CD4-positive, alpha-beta memory T cell (primary cell): ENCODE measurements at regions not wholly inside any gene's neighbourhood (a gene's known extent, or its start where the extent isn't known, plus 50 kb on each side); places are given as distances from the start of the nearest gene placed in this dataset.
"Not testable (repeated sequence)": the region's sequence is repeated elsewhere in the genome, so short reads cannot be mapped to it uniquely, and the experiment has no call there.

ENCODE experiments used
- CTCF ChIA-PET: fragments of 350-600 bp; sonication (Branson Sonifier 250); formaldehyde crosslinking; loops from one replicate; lab custom pipeline; 2021; ENCODE audit warnings: inconsistent platforms; ENCODE audit not compliant: partially characterized antibody; lab: Charles Lee
- POLR2A ChIA-PET: fragments of 350-600 bp; sonication (Branson Sonifier 250); formaldehyde crosslinking; loops from one replicate; lab custom pipeline; 2021; ENCODE audit not compliant: partially characterized antibody; lab: Charles Lee
- DNase-seq, 5 donors: peaks; one replicate each; pipeline versions ENCODE4 v3.0.0 to v3.0.0-alpha.2; 2020 to 2022; ENCODE audit warnings: mixed read lengths in 1 of 5
- H3K27ac ChIP-seq: one replicate; pipeline ENCODE4 v1.7.0; 2013; ENCODE audit warnings: low read depth, low read length
- H3K27me3 ChIP-seq: 2 replicates; pipeline ENCODE4 v1.7.0; 2013; ENCODE audit warnings: mild to moderate bottlenecking, low read length, moderate library complexity; ENCODE audit not compliant: insufficient read depth
- H3K36me3 ChIP-seq: 2 replicates; pipeline ENCODE4 v1.7.0; 2013; ENCODE audit warnings: mild to moderate bottlenecking, low read length, moderate library complexity; ENCODE audit not compliant: insufficient read depth
- H3K4me1 ChIP-seq: 2 replicates; pipeline ENCODE4 v1.7.0; 2013; ENCODE audit warnings: mild to moderate bottlenecking, low read length, moderate library complexity; ENCODE audit not compliant: insufficient read depth
- H3K4me3 ChIP-seq, 2 donors: one replicate each; pipeline ENCODE4 v1.7.0; 2013; ENCODE audit warnings: low read length in 2 of 2, mild to moderate bottlenecking in 1 of 2
- H3K9me3 ChIP-seq, 2 donors: one replicate each; pipeline ENCODE4 v1.7.0; 2013; ENCODE audit warnings: low read length in 2 of 2, control low read depth in 1 of 2; ENCODE audit not compliant: control insufficient read depth in 1 of 2
- H3K27ac Mint-ChIP-seq, 7 donors: one replicate each; pipeline ENCODE4 v1.8.0; 2020 to 2021; ENCODE audit warnings: mixed read lengths in 7 of 7, mild to moderate bottlenecking in 6 of 7, inconsistent platforms in 3 of 7, moderate library complexity in 3 of 7
- H3K27me3 Mint-ChIP-seq, 2 donors: one replicate each; pipeline ENCODE4 v1.8.0; 2020 to 2021; ENCODE audit warnings: mixed read lengths in 2 of 2
- H3K36me3 Mint-ChIP-seq, 2 donors: one replicate each; pipeline ENCODE4 v1.8.0; 2020 to 2021; ENCODE audit warnings: mixed read lengths in 2 of 2, inconsistent platforms in 1 of 2, mild to moderate bottlenecking in 1 of 2
- H3K4me1 Mint-ChIP-seq, 4 donors: one replicate each; pipeline ENCODE4 v1.8.0; 2020 to 2021; ENCODE audit warnings: mixed read lengths in 4 of 4, mild to moderate bottlenecking in 1 of 4
- H3K4me3 Mint-ChIP-seq, 8 donors: one replicate each; pipeline ENCODE4 v1.8.0; 2020 to 2021; ENCODE audit warnings: mixed read lengths in 8 of 8, mild to moderate bottlenecking in 7 of 8, moderate library complexity in 6 of 8, inconsistent platforms in 3 of 8
- H3K9me3 Mint-ChIP-seq, 8 donors: one replicate each; pipeline ENCODE4 v1.8.0; 2020 to 2021; ENCODE audit warnings: mixed read lengths in 8 of 8, mild to moderate bottlenecking in 5 of 8, inconsistent platforms in 3 of 8, moderate library complexity in 1 of 8
- intact Hi-C: fragments of 100-400 bp; cut with micrococcal nuclease; formaldehyde crosslinking; loops from one replicate; pipeline ENCODE4 v1.15.1; 2023

DNA sequence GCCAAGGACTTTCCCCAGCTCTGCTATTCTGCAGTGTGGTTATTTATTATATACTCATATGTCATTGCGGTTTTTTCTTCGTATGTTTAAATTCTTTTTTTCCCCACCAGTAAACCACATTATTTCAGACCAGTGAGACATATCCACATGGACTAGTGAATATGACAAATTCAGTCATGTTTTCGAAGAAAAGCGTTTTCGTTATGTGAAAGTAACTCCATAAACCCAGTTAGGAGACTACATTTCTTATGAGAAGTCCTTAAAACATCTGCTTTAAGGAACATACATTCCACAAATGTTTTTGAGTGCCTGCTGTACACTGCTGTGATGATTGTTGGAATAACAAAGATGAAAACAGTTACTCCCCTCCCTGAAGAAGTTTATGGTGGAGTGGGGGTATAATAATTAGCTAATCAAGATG is 591.8 kb upstream of the CLINT1 start:
- Mint-ChIP-seq H3K4me1 (no peaks in the 10 kb centered on the region), H3K36me3 (no peaks in the 10 kb centered on the region), H3K27me3 (peaks cover 1 to 4% of the 10 kb centered on the region in 2 donors), H3K27ac (no peak overlapping the region), H3K9me3 (peaks cover 0 to 10% (median 2%) of the 10 kb centered on the region in 8 donors), H3K4me3 (no peak overlapping the region)
- H3K27me3 ChIP-seq, result no peaks in the 10 kb centered on the region
- H3K4me1 ChIP-seq, result no peaks in the 10 kb centered on the region
- H3K9me3 ChIP-seq, result no peaks in the 10 kb centered on the region
- POLR2A ChIA-PET, result no interaction called here
- intact Hi-C loops, result no loop called here
- no peak for DNase-seq
- H3K27ac ChIP-seq, result no peak overlapping the region
- CTCF ChIA-PET, result interaction anchor here (0.8 kb wide), 1 partner anchor 16 kb away, joined by 3 read pairs; no protein-coding TSS in a partner anchor
- no peak overlapping the region for H3K4me3 ChIP-seq
- H3K36me3 ChIP-seq, result no peaks in the 10 kb centered on the region

DNA sequence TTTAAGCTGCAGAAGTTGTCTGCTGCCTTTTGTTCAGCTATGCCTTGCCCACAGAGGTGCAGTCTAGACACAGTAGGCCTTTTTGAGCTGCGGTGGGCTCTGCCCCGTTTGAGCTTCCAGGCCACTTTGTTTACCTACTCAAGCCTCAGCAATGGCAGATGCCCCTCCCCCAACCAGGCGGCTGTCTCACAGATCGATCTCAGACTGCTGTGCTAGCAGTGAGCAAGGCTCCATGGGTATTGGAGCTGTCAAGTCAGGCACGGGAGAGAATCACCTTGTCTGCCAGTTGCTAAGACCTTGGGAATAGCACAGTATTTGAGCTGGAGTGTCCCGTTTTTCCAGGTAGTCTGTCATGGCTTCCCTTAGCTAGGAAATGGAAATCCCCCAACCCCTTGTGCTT is 587.8 kb upstream of the CLINT1 start:
- H3K27me3 ChIP-seq, CTCF ChIA-PET, H3K9me3 ChIP-seq, DNase-seq, H3K36me3 Mint-ChIP-seq, H3K27ac Mint-ChIP-seq, H3K4me3 Mint-ChIP-seq, POLR2A ChIA-PET, H3K27ac ChIP-seq, intact Hi-C loops, H3K4me1 ChIP-seq, H3K36me3 ChIP-seq, H3K27me3 Mint-ChIP-seq, H3K4me1 Mint-ChIP-seq, H3K4me3 ChIP-seq: not testable (repeated sequence)
- H3K9me3 Mint-ChIP-seq, result peaks cover 0 to 22% (median 15%) of the 10 kb centered on the region in 8 donors

DNA sequence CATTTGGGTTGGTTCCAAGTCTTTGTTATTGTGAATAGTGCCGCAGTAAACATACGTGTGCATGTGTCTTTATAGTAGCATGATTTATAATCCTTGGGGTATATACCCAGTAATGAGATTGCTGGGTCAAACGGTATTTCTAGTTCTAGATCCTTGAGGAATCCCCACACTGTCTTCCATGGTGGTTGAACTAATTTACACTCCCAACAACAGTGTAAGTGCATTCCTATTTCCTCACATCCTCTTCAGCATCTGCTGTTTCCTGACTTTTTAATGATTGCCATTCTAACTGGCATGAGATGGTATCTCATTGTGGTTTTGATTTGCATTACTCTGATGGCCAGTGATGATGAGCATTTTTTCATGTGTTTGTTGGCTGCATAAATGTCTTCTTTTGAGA is 580.3 kb upstream of the CLINT1 start:
- Mint-ChIP-seq H3K9me3 (peaks cover 0 to 14% (median 5%) of the 10 kb centered on the region in 8 donors), H3K4me1 (peaks cover 22 to 29% (median 24%) of the 10 kb centered on the region in 4 donors)
- H3K27me3 ChIP-seq, result not testable (repeated sequence)

DNA sequence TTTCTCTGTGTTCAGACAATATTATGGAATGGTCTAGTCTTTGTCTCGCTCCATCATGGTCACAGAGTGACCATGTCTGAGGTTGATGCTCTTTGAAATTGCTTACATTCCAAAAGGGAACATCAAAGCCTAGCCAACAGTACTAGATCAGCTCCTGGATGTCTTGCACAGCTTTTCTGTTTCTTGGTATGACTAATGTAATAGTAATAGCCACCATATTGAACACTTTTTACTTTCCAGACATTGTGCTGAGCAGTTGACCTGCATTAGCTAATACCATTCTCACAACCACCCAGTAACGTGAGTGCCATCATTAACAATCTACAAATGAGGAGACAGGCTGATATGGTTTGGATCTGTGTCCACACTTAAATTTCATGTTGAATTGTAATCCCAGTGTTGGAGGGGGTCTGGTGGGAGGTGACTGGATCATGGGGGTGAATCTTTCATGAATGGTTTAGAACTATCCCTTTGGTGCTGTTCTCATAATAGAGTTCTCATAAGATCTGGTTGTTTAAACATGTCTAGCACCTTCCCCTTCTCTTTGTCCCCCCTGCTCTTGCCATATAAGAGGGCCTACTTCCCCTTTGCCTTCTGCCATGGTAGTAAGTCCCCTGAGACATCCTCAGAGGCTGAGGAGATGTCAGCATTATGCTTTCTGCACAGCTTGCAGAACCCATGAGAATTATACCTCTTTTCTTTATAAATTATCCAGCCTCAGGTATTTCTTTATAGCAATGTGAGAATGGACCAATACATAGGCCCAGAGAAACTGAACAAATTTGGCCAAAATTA is 577.5 kb upstream of the CLINT1 start:
- H3K27me3 Mint-ChIP-seq, result no peaks in the 10 kb centered on the region
- no peak overlapping the region for H3K4me3 ChIP-seq
- peaks cover 37% of the 10 kb centered on the region for H3K4me1 ChIP-seq
- no peaks in the 10 kb centered on the region for H3K9me3 ChIP-seq
- H3K36me3 Mint-ChIP-seq, result no peaks in the 10 kb centered on the region
- CTCF ChIA-PET, result interaction anchor here (1.3 kb wide), 1 partner anchor 12 kb away, joined by 3 read pairs; no protein-coding TSS in a partner anchor
- POLR2A ChIA-PET, result no interaction called here
- no peak overlapping the region for H3K27ac Mint-ChIP-seq
- no peak for DNase-seq
- intact Hi-C loops, result no loop called here
- peaks cover 0 to 7% (median 0%) of the 10 kb centered on the region in 8 donors for H3K9me3 Mint-ChIP-seq
- no peaks in the 10 kb centered on the region for H3K36me3 ChIP-seq
- H3K4me1 Mint-ChIP-seq, result peaks cover 34 to 42% (median 38%) of the 10 kb centered on the region in 4 donors
- no peak overlapping the region for H3K27ac ChIP-seq
- H3K27me3 ChIP-seq, result no peaks in the 10 kb centered on the region
- H3K4me3 Mint-ChIP-seq, result no peak overlapping the region

More for the DNA sequence above, 580.3 kb upstream of the CLINT1 start:
- POLR2A ChIA-PET, H3K4me3 Mint-ChIP-seq, H3K27me3 Mint-ChIP-seq, H3K36me3 ChIP-seq, H3K36me3 Mint-ChIP-seq, H3K4me3 ChIP-seq, H3K27ac ChIP-seq, CTCF ChIA-PET, H3K9me3 ChIP-seq, DNase-seq, intact Hi-C loops, H3K27ac Mint-ChIP-seq: not testable (repeated sequence)
- H3K4me1 ChIP-seq, result peaks cover 27% of the 10 kb centered on the region

DNA sequence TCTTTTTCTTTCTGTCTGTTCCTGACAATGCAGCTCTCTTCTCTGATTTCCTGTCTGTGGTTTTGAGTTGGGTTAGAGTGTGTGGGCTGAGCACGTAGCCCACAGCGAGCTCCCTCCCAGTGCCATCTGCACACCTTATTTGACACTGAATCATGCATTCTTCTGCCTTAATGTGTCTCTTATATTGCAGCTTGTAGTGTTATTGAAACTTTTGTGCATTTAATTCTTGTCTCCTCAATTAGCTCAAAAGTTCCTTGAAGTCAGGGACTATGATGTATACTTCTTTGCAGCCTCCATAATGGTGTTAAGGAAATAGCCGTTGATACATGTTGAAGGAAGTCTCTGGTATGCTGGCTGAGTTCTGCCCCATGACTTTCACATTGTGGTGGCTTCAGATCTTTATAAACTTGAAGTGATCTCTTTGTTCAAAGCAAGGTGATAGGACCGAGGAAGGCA is 576.2 kb upstream of the CLINT1 start:
- intact Hi-C loops, result no loop called here
- Histone ChIP-seq H3K4me3 (peak overlapping the region in 1 of 2 donors; percentile 9), H3K4me1 (peaks cover 37% of the 10 kb centered on the region), H3K27me3 (no peaks in the 10 kb centered on the region), H3K9me3 (no peaks in the 10 kb centered on the region), H3K36me3 (no peaks in the 10 kb centered on the region), H3K27ac (no peak overlapping the region)
- Mint-ChIP-seq H3K4me3 (peak overlapping the region; percentile 59 to 84 (median 78)), H3K27me3 (no peaks in the 10 kb centered on the region), H3K27ac (peak overlapping the region; percentile 4 to 86 (median 62)), H3K4me1 (peaks cover 34 to 47% (median 38%) of the 10 kb centered on the region in 4 donors), H3K36me3 (no peaks in the 10 kb centered on the region), H3K9me3 (peaks cover 0 to 2% (median 0%) of the 10 kb centered on the region in 8 donors)
- peak; percentile 14 to 32 (median 30) for DNase-seq
- ChIA-PET POLR2A (interaction anchor here (0.7 kb wide), 1 partner anchor 260 kb away, joined by 3 read pairs; no protein-coding TSS in a partner anchor), CTCF (interaction anchor here (0.6 to 1.3 kb wide), 3 partner anchors 11 to 838 kb away, joined by 3 read pairs; no protein-coding TSS in a partner anchor)

DNA sequence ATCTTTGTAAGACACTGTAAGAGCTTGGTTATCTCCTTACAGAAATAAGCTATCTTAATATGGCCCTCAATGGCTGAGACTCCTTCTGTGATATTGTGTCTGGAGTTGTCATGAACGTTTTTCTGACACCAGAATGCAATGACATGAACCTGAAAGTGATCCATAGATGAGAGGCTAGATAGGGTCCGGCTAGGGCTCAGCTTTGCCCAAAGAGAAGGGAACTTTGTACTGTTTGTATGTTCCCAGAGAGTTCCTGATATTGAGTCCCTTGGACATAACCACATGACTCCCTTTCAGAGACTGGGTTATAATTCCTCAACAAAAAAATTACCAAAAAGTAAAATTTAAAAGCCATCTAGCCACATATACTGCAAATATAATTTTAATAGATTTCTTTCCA is 575.8 kb upstream of the CLINT1 start:
- no peaks in the 10 kb centered on the region for H3K9me3 ChIP-seq
- H3K27me3 ChIP-seq, result no peaks in the 10 kb centered on the region
- no peaks in the 10 kb centered on the region for H3K36me3 ChIP-seq
- Mint-ChIP-seq H3K27ac (peak overlapping the region in 3 of 7 donors; percentile 51 to 86 (median 62)), H3K9me3 (peaks cover 0 to 3% (median 0%) of the 10 kb centered on the region in 8 donors), H3K4me3 (peak overlapping the region in 5 of 8 donors; percentile 61 to 84 (median 81)), H3K27me3 (no peaks in the 10 kb centered on the region), H3K4me1 (peaks cover 34 to 47% (median 38%) of the 10 kb centered on the region in 4 donors), H3K36me3 (no peaks in the 10 kb centered on the region)
- no peak overlapping the region for H3K4me3 ChIP-seq
- H3K4me1 ChIP-seq, result peaks cover 37% of the 10 kb centered on the region
- ChIA-PET CTCF (interaction anchor here (0.6 to 0.9 kb wide), 2 partner anchors 15 to 839 kb away, joined by 3 read pairs; no protein-coding TSS in a partner anchor), POLR2A (interaction anchor here (0.7 kb wide), 1 partner anchor 261 kb away, joined by 3 read pairs; no protein-coding TSS in a partner anchor)
- H3K27ac ChIP-seq, result no peak overlapping the region
- no peak for DNase-seq
- intact Hi-C loops, result no loop called here

DNA sequence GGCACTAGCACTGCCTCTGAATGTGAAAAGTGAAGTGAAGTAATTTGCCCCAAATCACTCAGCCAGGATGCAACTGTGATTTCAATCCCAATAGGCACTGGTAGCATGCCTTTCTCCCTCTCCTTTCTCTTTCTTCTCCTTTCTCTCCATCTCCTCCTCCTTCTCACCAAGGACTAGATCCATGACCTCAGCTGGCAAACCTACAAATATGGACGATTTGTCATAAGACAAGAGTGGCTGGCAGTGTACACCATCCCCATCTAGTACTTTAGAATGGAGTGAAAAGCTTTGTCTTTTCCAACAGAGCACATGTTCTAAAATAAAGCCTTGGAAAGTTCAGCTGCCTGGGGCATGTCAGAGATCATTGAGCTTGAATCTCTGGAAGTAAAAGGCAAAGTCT is 574.7 kb upstream of the CLINT1 start:
- Histone ChIP-seq H3K9me3 (no peaks in the 10 kb centered on the region), H3K27me3 (no peaks in the 10 kb centered on the region), H3K4me1 (peaks cover 37% of the 10 kb centered on the region), H3K36me3 (no peaks in the 10 kb centered on the region), H3K4me3 (no peak overlapping the region), H3K27ac (no peak overlapping the region)
- no peak for DNase-seq
- Mint-ChIP-seq H3K4me3 (no peak overlapping the region), H3K27me3 (no peaks in the 10 kb centered on the region), H3K27ac (peak overlapping the region in 1 of 7 donors; percentile 33), H3K4me1 (peaks cover 34 to 47% (median 38%) of the 10 kb centered on the region in 4 donors), H3K36me3 (no peaks in the 10 kb centered on the region), H3K9me3 (peaks cover 0 to 6% (median 0%) of the 10 kb centered on the region in 8 donors)
- POLR2A ChIA-PET, result no interaction called here
- CTCF ChIA-PET, result no interaction called here
- intact Hi-C loops, result no loop called here
